ENCODE measurements at regions not wholly inside any gene's neighbourhood (a gene's known extent, or its start where the extent isn't known, plus 50 kb on each side); places are given as distances from the start of the nearest gene placed in this dataset.
"Not testable (repeated sequence)": the region's sequence is repeated elsewhere in the genome, so short reads cannot be mapped to it uniquely, and the experiment has no call there.

GRCh38 chr6:120945905-120946594 lies 388.2 kb downstream of the TBC1D32 start:
- Mint-ChIP-seq H3K27ac (no peak overlapping the region), H3K9me3 (no peaks in the 10 kb centered on the region), H3K27me3 (no peaks in the 10 kb centered on the region), H3K36me3 (ENCODE audit: low read depth) (no peaks in the 10 kb centered on the region), H3K4me3 (no peak overlapping the region), H3K4me1 (ENCODE audit: low read depth) (no peaks in the 10 kb centered on the region)
- no peak for DNase-seq

- H3K27ac Mint-ChIP-seq = no peak overlapping the region
- H3K4me1 Mint-ChIP-seq (ENCODE audit: low read depth) = no peaks in the 10 kb centered on the region
- no peak overlapping the region for H3K4me3 Mint-ChIP-seq
- no peaks in the 10 kb centered on the region for H3K27me3 Mint-ChIP-seq
- H3K36me3 Mint-ChIP-seq (ENCODE audit: low read depth) = no peaks in the 10 kb centered on the region
- DNase-seq = no peak
- no peaks in the 10 kb centered on the region for H3K9me3 Mint-ChIP-seq
These were observed 395.3 kb downstream of the TBC1D32 start for GRCh38 chr6:120938876-120939472.

GRCh38 chr6:120938164-120938875 lies 396.0 kb downstream of the TBC1D32 start:
- H3K9me3 Mint-ChIP-seq = no peaks in the 10 kb centered on the region
- no peak for DNase-seq
- H3K4me1 Mint-ChIP-seq (ENCODE audit: low read depth) = no peaks in the 10 kb centered on the region
- no peaks in the 10 kb centered on the region for H3K27me3 Mint-ChIP-seq
- H3K36me3 Mint-ChIP-seq (ENCODE audit: low read depth) = no peaks in the 10 kb centered on the region
- H3K27ac Mint-ChIP-seq = no peak overlapping the region
- H3K4me3 Mint-ChIP-seq = no peak overlapping the region

- Mint-ChIP-seq H3K36me3 (ENCODE audit: low read depth) (no peaks in the 10 kb centered on the region), H3K27me3 (no peaks in the 10 kb centered on the region), H3K4me1 (ENCODE audit: low read depth) (no peaks in the 10 kb centered on the region), H3K9me3 (no peaks in the 10 kb centered on the region), H3K4me3 (no peak overlapping the region), H3K27ac (no peak overlapping the region)
- no peak for DNase-seq
These were observed 398.4 kb downstream of the TBC1D32 start for GRCh38 chr6:120935908-120936307.

GRCh38 chr6:120935016-120935415 lies 399.3 kb downstream of the TBC1D32 start:
- DNase-seq = no peak
- no peaks in the 10 kb centered on the region for H3K9me3 Mint-ChIP-seq
- H3K4me3 Mint-ChIP-seq = no peak overlapping the region
- H3K36me3 Mint-ChIP-seq (ENCODE audit: low read depth) = no peaks in the 10 kb centered on the region
- H3K27ac Mint-ChIP-seq = no peak overlapping the region
- H3K27me3 Mint-ChIP-seq = no peaks in the 10 kb centered on the region
- no peaks in the 10 kb centered on the region for H3K4me1 Mint-ChIP-seq (ENCODE audit: low read depth)

- not testable (repeated sequence) for H3K27me3 Mint-ChIP-seq; H3K27ac Mint-ChIP-seq; H3K36me3 Mint-ChIP-seq (ENCODE audit: low read depth); H3K9me3 Mint-ChIP-seq; H3K4me1 Mint-ChIP-seq (ENCODE audit: low read depth); DNase-seq; H3K4me3 Mint-ChIP-seq
These were observed 402.6 kb downstream of the TBC1D32 start for GRCh38 chr6:120931520-120932180.

- H3K4me3 Mint-ChIP-seq; DNase-seq; H3K4me1 Mint-ChIP-seq (ENCODE audit: low read depth); H3K36me3 Mint-ChIP-seq (ENCODE audit: low read depth); H3K27me3 Mint-ChIP-seq; H3K27ac Mint-ChIP-seq; H3K9me3 Mint-ChIP-seq: not testable (repeated sequence)
These were observed 403.8 kb downstream of the TBC1D32 start for GRCh38 chr6:120930500-120930899.

- Mint-ChIP-seq H3K9me3 (no peaks in the 10 kb centered on the region), H3K36me3 (ENCODE audit: low read depth) (no peaks in the 10 kb centered on the region), H3K4me3 (no peak overlapping the region), H3K4me1 (ENCODE audit: low read depth) (no peaks in the 10 kb centered on the region), H3K27me3 (no peaks in the 10 kb centered on the region), H3K27ac (no peak overlapping the region)
- no peak for DNase-seq
These were observed 410.1 kb downstream of the TBC1D32 start for GRCh38 chr6:120924214-120924613.

GRCh38 chr6:120918137-120918536 lies 416.1 kb downstream of the TBC1D32 start:
- H3K36me3 Mint-ChIP-seq (ENCODE audit: low read depth) = no peaks in the 10 kb centered on the region
- no peaks in the 10 kb centered on the region for H3K4me1 Mint-ChIP-seq (ENCODE audit: low read depth)

GRCh38 chr6:120916844-120917243 lies 417.4 kb downstream of the TBC1D32 start:
- peaks cover 2% of the 10 kb centered on the region for H3K9me3 Mint-ChIP-seq
- DNase-seq = no peak
- H3K27me3 Mint-ChIP-seq = no peaks in the 10 kb centered on the region
- no peak overlapping the region for H3K27ac Mint-ChIP-seq
- no peak overlapping the region for H3K4me3 Mint-ChIP-seq
- H3K36me3 Mint-ChIP-seq (ENCODE audit: low read depth) = no peaks in the 10 kb centered on the region
- no peaks in the 10 kb centered on the region for H3K4me1 Mint-ChIP-seq (ENCODE audit: low read depth)

More at GRCh38 chr6:120918137-120918536, 416.1 kb downstream of the TBC1D32 start:
- H3K9me3 Mint-ChIP-seq = peaks cover 2% of the 10 kb centered on the region
- H3K27me3 Mint-ChIP-seq = no peaks in the 10 kb centered on the region
- H3K27ac Mint-ChIP-seq = no peak overlapping the region
- H3K4me3 Mint-ChIP-seq = no peak overlapping the region
- DNase-seq = no peak

- Mint-ChIP-seq H3K27ac (no peak overlapping the region), H3K27me3 (no peaks in the 10 kb centered on the region), H3K4me1 (ENCODE audit: low read depth) (no peaks in the 10 kb centered on the region), H3K9me3 (peaks cover under 1% of the 10 kb centered on the region), H3K4me3 (no peak overlapping the region), H3K36me3 (ENCODE audit: low read depth) (no peaks in the 10 kb centered on the region)
- no peak for DNase-seq
These were observed 420.8 kb downstream of the TBC1D32 start for GRCh38 chr6:120913486-120913885.

GRCh38 chr6:120908767-120909166 lies 425.5 kb downstream of the TBC1D32 start:
- H3K9me3 Mint-ChIP-seq = no peaks in the 10 kb centered on the region
- no peaks in the 10 kb centered on the region for H3K4me1 Mint-ChIP-seq (ENCODE audit: low read depth)
- no peaks in the 10 kb centered on the region for H3K36me3 Mint-ChIP-seq (ENCODE audit: low read depth)
- no peak overlapping the region for H3K4me3 Mint-ChIP-seq
- H3K27me3 Mint-ChIP-seq = no peaks in the 10 kb centered on the region
- H3K27ac Mint-ChIP-seq = no peak overlapping the region
- no peak for DNase-seq

- no peaks in the 10 kb centered on the region for H3K9me3 Mint-ChIP-seq
- H3K27me3 Mint-ChIP-seq = no peaks in the 10 kb centered on the region
- DNase-seq = no peak
- H3K4me3 Mint-ChIP-seq = no peak overlapping the region
- no peak overlapping the region for H3K27ac Mint-ChIP-seq
- no peaks in the 10 kb centered on the region for H3K4me1 Mint-ChIP-seq (ENCODE audit: low read depth)
- H3K36me3 Mint-ChIP-seq (ENCODE audit: low read depth) = no peaks in the 10 kb centered on the region
These were observed 430.4 kb downstream of the TBC1D32 start for GRCh38 chr6:120903836-120904235.

- Mint-ChIP-seq H3K4me3 (no peak overlapping the region), H3K27ac (no peak overlapping the region), H3K36me3 (ENCODE audit: low read depth) (no peaks in the 10 kb centered on the region), H3K4me1 (ENCODE audit: low read depth) (no peaks in the 10 kb centered on the region), H3K27me3 (no peaks in the 10 kb centered on the region), H3K9me3 (no peaks in the 10 kb centered on the region)
- no peak for DNase-seq
These were observed 434.3 kb downstream of the TBC1D32 start for GRCh38 chr6:120899932-120900331.

- H3K4me1 Mint-ChIP-seq (ENCODE audit: low read depth) = no peaks in the 10 kb centered on the region
- no peak overlapping the region for H3K4me3 Mint-ChIP-seq
- H3K27ac Mint-ChIP-seq = no peak overlapping the region
- no peaks in the 10 kb centered on the region for H3K36me3 Mint-ChIP-seq (ENCODE audit: low read depth)
- H3K9me3 Mint-ChIP-seq = peaks cover 17% of the 10 kb centered on the region
- no peaks in the 10 kb centered on the region for H3K27me3 Mint-ChIP-seq
- DNase-seq = no peak
These were observed 440.2 kb downstream of the TBC1D32 start for GRCh38 chr6:120894077-120894476.
